ENCODE measurements at regions not wholly inside any gene's neighbourhood (a gene's known extent, or its start where the extent isn't known, plus 50 kb on each side); places are given as distances from the start of the nearest gene placed in this dataset.

- DNase-seq (ENCODE audit: low spot score in 2 of 2, unreplicated experiment in 2 of 2), result no peak
- no peak overlapping the region for H3K27ac Mint-ChIP-seq
- peaks cover 6% of the 10 kb centered on the region for H3K36me3 Mint-ChIP-seq
- no peak for TF ChIP-seq CTCF (IDR thresholded peaks at IDR 0.05; ENCODE audit: unreplicated experiment)
- H3K9me3 Mint-ChIP-seq, result peaks cover 14% of the 10 kb centered on the region
- H3K27me3 Mint-ChIP-seq (ENCODE audit: low read depth), result no peaks in the 10 kb centered on the region
- no peaks in the 10 kb centered on the region for H3K4me1 Mint-ChIP-seq
- no peak overlapping the region for H3K4me3 Mint-ChIP-seq
These were observed 302.8 kb downstream of the EFNB2 start for GRCh38 chr13:106232681-106233080.

- no peak for DNase-seq (ENCODE audit: low spot score in 2 of 2, unreplicated experiment in 2 of 2)
- TF ChIP-seq CTCF (IDR thresholded peaks at IDR 0.05; ENCODE audit: unreplicated experiment), result no peak
- Mint-ChIP-seq H3K4me1 (no peaks in the 10 kb centered on the region), H3K4me3 (no peak overlapping the region), H3K9me3 (peaks cover 18% of the 10 kb centered on the region), H3K27me3 (ENCODE audit: low read depth) (no peaks in the 10 kb centered on the region), H3K27ac (no peak overlapping the region), H3K36me3 (peaks cover 6% of the 10 kb centered on the region)
These were observed 305.0 kb downstream of the EFNB2 start for GRCh38 chr13:106230450-106230849.

DNA sequence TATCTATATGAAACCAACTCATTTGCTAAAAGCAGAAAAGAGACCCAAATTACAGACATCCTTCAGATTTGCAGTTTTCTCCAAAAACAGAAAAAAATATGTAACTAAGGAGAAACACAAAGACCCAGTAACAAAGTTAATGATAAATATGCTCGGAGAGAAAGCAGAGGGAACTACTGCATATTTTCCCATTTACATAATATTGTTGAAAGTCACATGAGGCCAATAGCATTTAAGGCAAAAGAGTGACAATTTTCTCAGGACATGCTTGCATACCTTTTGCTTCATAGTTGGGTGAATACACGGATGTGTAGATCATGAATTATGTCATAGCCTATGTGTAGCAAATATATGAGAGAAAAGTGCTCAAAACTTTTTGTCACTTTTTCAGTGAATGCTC is 310.3 kb downstream of the EFNB2 start:
- no peak for DNase-seq (ENCODE audit: low spot score in 2 of 2, unreplicated experiment in 2 of 2)
- H3K27ac Mint-ChIP-seq, result no peak overlapping the region
- H3K4me3 Mint-ChIP-seq, result no peak overlapping the region
- peaks cover 8% of the 10 kb centered on the region for H3K4me1 Mint-ChIP-seq
- TF ChIP-seq CTCF (IDR thresholded peaks at IDR 0.05; ENCODE audit: unreplicated experiment), result no peak
- no peaks in the 10 kb centered on the region for H3K36me3 Mint-ChIP-seq
- H3K9me3 Mint-ChIP-seq, result peaks cover 4% of the 10 kb centered on the region
- no peaks in the 10 kb centered on the region for H3K27me3 Mint-ChIP-seq (ENCODE audit: low read depth)

DNA sequence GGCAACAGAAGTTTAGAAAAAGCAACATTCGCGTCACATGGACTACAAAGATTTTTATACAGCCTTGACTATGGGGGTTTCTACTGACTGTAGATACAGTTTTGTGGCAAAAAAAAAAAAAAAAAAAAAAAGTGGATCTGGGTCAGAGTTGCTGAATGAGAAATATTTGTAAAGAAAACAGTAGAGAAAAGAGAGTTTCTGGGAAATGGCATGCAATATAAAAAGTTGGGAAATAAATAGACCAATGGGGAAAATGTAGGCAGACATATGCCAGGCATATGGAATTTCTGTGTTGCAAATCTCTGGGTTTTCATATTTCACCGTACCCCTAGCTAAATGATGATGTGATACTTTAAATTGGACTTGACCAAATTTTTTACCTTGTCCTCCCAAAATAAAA is 315.3 kb downstream of the EFNB2 start:
- no peak for DNase-seq (ENCODE audit: low spot score in 2 of 2, unreplicated experiment in 2 of 2)
- TF ChIP-seq CTCF (IDR thresholded peaks at IDR 0.05; ENCODE audit: unreplicated experiment), result no peak
- H3K9me3 Mint-ChIP-seq, result no peaks in the 10 kb centered on the region
- H3K27ac Mint-ChIP-seq, result no peak overlapping the region
- no peak overlapping the region for H3K4me3 Mint-ChIP-seq
- H3K27me3 Mint-ChIP-seq (ENCODE audit: low read depth), result no peaks in the 10 kb centered on the region
- H3K4me1 Mint-ChIP-seq, result peaks cover 8% of the 10 kb centered on the region
- peaks cover 1% of the 10 kb centered on the region for H3K36me3 Mint-ChIP-seq

GRCh38 chr13:106213028-106213757 is 322.3 kb downstream of the EFNB2 start:
- Mint-ChIP-seq H3K27ac (no peak overlapping the region), H3K27me3 (ENCODE audit: low read depth) (no peaks in the 10 kb centered on the region), H3K36me3 (peaks cover 1% of the 10 kb centered on the region), H3K4me3 (no peak overlapping the region), H3K9me3 (no peaks in the 10 kb centered on the region), H3K4me1 (peaks cover 6% of the 10 kb centered on the region)
- no peak for TF ChIP-seq CTCF (IDR thresholded peaks at IDR 0.05; ENCODE audit: unreplicated experiment)
- DNase-seq (ENCODE audit: low spot score in 2 of 2, unreplicated experiment in 2 of 2), result no peak
